ENCODE measurements at regions not wholly inside any gene's neighbourhood (a gene's known extent, or its start where the extent isn't known, plus 50 kb on each side); places are given as distances from the start of the nearest gene placed in this dataset.

GRCh38 chr17:70230850-70231640 lies 61.7 kb downstream of the KCNJ2 start:
- Histone ChIP-seq H3K9me3 (ENCODE audit: control insufficient read depth, low read depth, low read length) (no peaks in the 10 kb centered on the region), H3K9me1 (ENCODE audit: control insufficient read depth, extremely low read depth, insufficient read depth, low read length) (no peaks in the 10 kb centered on the region), H3K36me3 (ENCODE audit: control insufficient read depth in 2 of 2, extremely low read depth in 1 of 2, insufficient read depth in 2 of 2, low read length in 2 of 2) (no peaks in the 10 kb centered on the region), H3K9ac (ENCODE audit: control insufficient read depth, extremely low read depth, insufficient read depth, low read length) (no peak overlapping the region), H3K4me3 (ENCODE audit: control insufficient read depth in 2 of 3, extremely low read depth in 1 of 3, insufficient read depth in 2 of 3, low read depth in 1 of 3, low read length in 3 of 3) (no peak overlapping the region), H2AFZ (ENCODE audit: control insufficient read depth, low read length) (no peak overlapping the region), H3K27ac (ENCODE audit: control insufficient read depth, insufficient read depth, low read length) (no peak overlapping the region), H3K27me3 (ENCODE audit: control insufficient read depth, extremely low read depth, insufficient read depth, low read length) (no peaks in the 10 kb centered on the region), H3K79me2 (ENCODE audit: control insufficient read depth, insufficient read depth, low read length) (no peaks in the 10 kb centered on the region), H3K4me2 (ENCODE audit: control insufficient read depth, extremely low read depth, insufficient read depth, low read depth, low read length) (no peak overlapping the region), H4K20me1 (ENCODE audit: control insufficient read depth, extremely low read depth, insufficient read depth, low read length) (no peaks in the 10 kb centered on the region), H3K4me1 (ENCODE audit: control insufficient read depth, extremely low read depth, insufficient read depth, low read length) (no peaks in the 10 kb centered on the region)
- TF ChIP-seq CTCF (optimal IDR thresholded peaks at IDR 0.05 in 1 of 3, IDR thresholded peaks at IDR 0.05 in 1 of 3, conservative IDR thresholded peaks at IDR 0.05 in 1 of 3; ENCODE audit: extremely low read depth in 1 of 3, insufficient read depth in 2 of 3, low read length in 3 of 3), result no peak
- no peak for TF ChIP-seq EZH2 (IDR thresholded peaks at IDR 0.05; ENCODE audit: low read length)
- FAIRE-seq (no peak), DNase-seq (ENCODE audit: low read depth, low spot score) (no peak)
- dilution Hi-C loops (cut with MboI; ENCODE audit: extremely low pct_ligation_motif_present, low sequenced_read_pairs), result no loop called here

- H3K27me3 ChIP-seq (ENCODE audit: control insufficient read depth, extremely low read depth, insufficient read depth, low read length), result no peaks in the 10 kb centered on the region
- H3K4me3 ChIP-seq (ENCODE audit: control insufficient read depth in 2 of 3, extremely low read depth in 1 of 3, insufficient read depth in 2 of 3, low read depth in 1 of 3, low read length in 3 of 3), result no peak overlapping the region
- no peaks in the 10 kb centered on the region for H3K79me2 ChIP-seq (ENCODE audit: control insufficient read depth, insufficient read depth, low read length)
- H2AFZ ChIP-seq (ENCODE audit: control insufficient read depth, low read length), result no peak overlapping the region
- FAIRE-seq (no peak), DNase-seq (ENCODE audit: low read depth, low spot score) (no peak)
- no peaks in the 10 kb centered on the region for H4K20me1 ChIP-seq (ENCODE audit: control insufficient read depth, extremely low read depth, insufficient read depth, low read length)
- H3K27ac ChIP-seq (ENCODE audit: control insufficient read depth, insufficient read depth, low read length), result no peak overlapping the region
- H3K4me2 ChIP-seq (ENCODE audit: control insufficient read depth, extremely low read depth, insufficient read depth, low read depth, low read length), result no peak overlapping the region
- no peaks in the 10 kb centered on the region for H3K9me1 ChIP-seq (ENCODE audit: control insufficient read depth, extremely low read depth, insufficient read depth, low read length)
- H3K36me3 ChIP-seq (ENCODE audit: control insufficient read depth in 2 of 2, extremely low read depth in 1 of 2, insufficient read depth in 2 of 2, low read length in 2 of 2), result no peaks in the 10 kb centered on the region
- TF ChIP-seq CTCF (optimal IDR thresholded peaks at IDR 0.05 in 1 of 3, IDR thresholded peaks at IDR 0.05 in 1 of 3, conservative IDR thresholded peaks at IDR 0.05 in 1 of 3; ENCODE audit: extremely low read depth in 1 of 3, insufficient read depth in 2 of 3, low read length in 3 of 3), result no peak
- no peak for TF ChIP-seq EZH2 (IDR thresholded peaks at IDR 0.05; ENCODE audit: low read length)
- no peaks in the 10 kb centered on the region for H3K9me3 ChIP-seq (ENCODE audit: control insufficient read depth, low read depth, low read length)
- no peaks in the 10 kb centered on the region for H3K4me1 ChIP-seq (ENCODE audit: control insufficient read depth, extremely low read depth, insufficient read depth, low read length)
- dilution Hi-C loops (cut with MboI; ENCODE audit: extremely low pct_ligation_motif_present, low sequenced_read_pairs), result no loop called here
- no peak overlapping the region for H3K9ac ChIP-seq (ENCODE audit: control insufficient read depth, extremely low read depth, insufficient read depth, low read length)
Observed at GRCh38 chr17:70232466-70232865, 63.1 kb downstream of the KCNJ2 start.

Measured in keratinocyte (primary cell).